ENCODE measurements at regions not wholly inside any gene's neighbourhood (a gene's known extent, or its start where the extent isn't known, plus 50 kb on each side); places are given as distances from the start of the nearest gene placed in this dataset.

- TF ChIP-seq CTCF (conservative IDR thresholded peaks at IDR 0.05; ENCODE audit: low read depth, low read length) = no peak
- TF ChIP-seq EZH2 (IDR thresholded peaks at IDR 0.05; ENCODE audit: low read length, unreplicated experiment) = no peak
- no peak for TF ChIP-seq EZH2phosphoT487 (IDR thresholded peaks at IDR 0.05; ENCODE audit: borderline replicate concordance, low read length)
These were observed 65.3 kb upstream of the SMC2 start for GRCh38 chr9:104028827-104029226.
